Osteocyte (in vitro differentiated cells): ENCODE measurements at regions not wholly inside any gene's neighbourhood (a gene's known extent, or its start where the extent isn't known, plus 50 kb on each side); places are given as distances from the start of the nearest gene placed in this dataset.

Experiments
- DNase-seq: peaks from one replicate; pipeline ENCODE4 v3.0.0; 2021; ENCODE audit warnings: mixed read lengths; ENCODE audit not compliant: unreplicated experiment; ENCODE audit errors: extremely low spot score
- H3K27ac Mint-ChIP-seq: one replicate; pipeline ENCODE4 v1.8.0; 2021; ENCODE audit warnings: mild to moderate bottlenecking, mixed read lengths; ENCODE audit not compliant: unreplicated experiment
- H3K27me3 Mint-ChIP-seq: one replicate; pipeline ENCODE4 v1.8.0; 2021; ENCODE audit warnings: mixed read lengths; ENCODE audit not compliant: unreplicated experiment
- H3K36me3 Mint-ChIP-seq: one replicate; pipeline ENCODE4 v1.8.0; 2021; ENCODE audit warnings: mixed read lengths; ENCODE audit not compliant: unreplicated experiment
- H3K4me1 Mint-ChIP-seq: one replicate; pipeline ENCODE4 v1.8.0; 2021; ENCODE audit warnings: mixed read lengths; ENCODE audit not compliant: unreplicated experiment
- H3K4me3 Mint-ChIP-seq: one replicate; pipeline ENCODE4 v1.8.0; 2021; ENCODE audit warnings: mild to moderate bottlenecking, moderate library complexity, mixed read lengths; ENCODE audit not compliant: unreplicated experiment
- H3K9me3 Mint-ChIP-seq: one replicate; pipeline ENCODE4 v1.8.0; 2021; ENCODE audit warnings: mixed read lengths; ENCODE audit not compliant: unreplicated experiment
- TF ChIP-seq, protein P1 (sequence below): fragments of 200-600 bp; sonication (generic); IDR thresholded peaks from 2 replicates; pipeline ENCODE4 v1.5.0; 2021; ENCODE audit warnings: antibody characterized with exemption, mild to moderate bottlenecking, moderate library complexity

DNA sequence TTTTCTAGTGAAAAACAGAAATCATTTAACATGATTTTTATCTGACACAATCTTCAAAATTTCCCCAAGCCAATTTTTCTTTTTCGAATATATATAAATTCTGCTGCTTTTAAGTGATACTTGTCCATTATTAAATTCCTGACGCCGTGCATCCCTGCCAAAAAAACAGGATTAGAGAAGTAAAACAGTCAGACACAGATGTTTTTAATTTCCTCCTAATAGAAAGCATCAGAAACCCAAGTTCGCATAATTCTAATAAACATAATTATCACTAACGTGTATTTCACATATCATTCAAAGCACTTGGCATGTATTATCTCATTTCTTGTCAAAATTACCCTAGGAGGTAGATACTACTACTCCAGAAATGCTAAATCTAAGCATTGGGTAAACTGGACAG lies 179.5 kb downstream of the ZFP64 start:
- no peak overlapping the region for H3K4me3 Mint-ChIP-seq
- peaks cover 3% of the 10 kb centered on the region for H3K4me1 Mint-ChIP-seq
- peaks cover 4% of the 10 kb centered on the region for H3K9me3 Mint-ChIP-seq
- no peak overlapping the region for H3K27ac Mint-ChIP-seq
- no peak for DNase-seq
- TF ChIP-seq, protein P1, sequence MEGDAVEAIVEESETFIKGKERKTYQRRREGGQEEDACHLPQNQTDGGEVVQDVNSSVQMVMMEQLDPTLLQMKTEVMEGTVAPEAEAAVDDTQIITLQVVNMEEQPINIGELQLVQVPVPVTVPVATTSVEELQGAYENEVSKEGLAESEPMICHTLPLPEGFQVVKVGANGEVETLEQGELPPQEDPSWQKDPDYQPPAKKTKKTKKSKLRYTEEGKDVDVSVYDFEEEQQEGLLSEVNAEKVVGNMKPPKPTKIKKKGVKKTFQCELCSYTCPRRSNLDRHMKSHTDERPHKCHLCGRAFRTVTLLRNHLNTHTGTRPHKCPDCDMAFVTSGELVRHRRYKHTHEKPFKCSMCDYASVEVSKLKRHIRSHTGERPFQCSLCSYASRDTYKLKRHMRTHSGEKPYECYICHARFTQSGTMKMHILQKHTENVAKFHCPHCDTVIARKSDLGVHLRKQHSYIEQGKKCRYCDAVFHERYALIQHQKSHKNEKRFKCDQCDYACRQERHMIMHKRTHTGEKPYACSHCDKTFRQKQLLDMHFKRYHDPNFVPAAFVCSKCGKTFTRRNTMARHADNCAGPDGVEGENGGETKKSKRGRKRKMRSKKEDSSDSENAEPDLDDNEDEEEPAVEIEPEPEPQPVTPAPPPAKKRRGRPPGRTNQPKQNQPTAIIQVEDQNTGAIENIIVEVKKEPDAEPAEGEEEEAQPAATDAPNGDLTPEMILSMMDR = no peak
- H3K36me3 Mint-ChIP-seq = peaks cover 3% of the 10 kb centered on the region
- no peaks in the 10 kb centered on the region for H3K27me3 Mint-ChIP-seq

DNA sequence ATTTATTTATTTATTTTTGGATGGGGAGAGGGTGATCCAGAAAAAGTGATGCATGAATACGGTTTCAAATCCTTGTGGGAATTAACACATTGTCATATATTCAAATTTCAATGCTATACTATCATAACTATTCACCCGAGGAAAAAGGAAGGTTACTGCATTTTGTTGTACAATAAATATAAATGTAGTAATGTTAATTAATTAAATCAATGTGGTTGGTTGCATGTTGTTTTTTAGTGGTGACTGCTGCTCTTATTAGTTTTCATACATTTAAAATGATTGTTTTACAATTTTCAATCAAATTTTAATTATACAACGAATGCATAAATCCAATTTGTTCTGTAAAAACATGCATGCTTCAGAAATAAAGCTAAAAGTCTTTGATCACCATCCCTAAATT lies 180.5 kb downstream of the ZFP64 start:
- peaks cover 4% of the 10 kb centered on the region for H3K9me3 Mint-ChIP-seq
- no peak overlapping the region for H3K27ac Mint-ChIP-seq
- no peaks in the 10 kb centered on the region for H3K27me3 Mint-ChIP-seq
- DNase-seq = no peak
- TF ChIP-seq, protein P1 = no peak
- peaks cover 3% of the 10 kb centered on the region for H3K4me1 Mint-ChIP-seq
- peaks cover 5% of the 10 kb centered on the region for H3K36me3 Mint-ChIP-seq
- H3K4me3 Mint-ChIP-seq = no peak overlapping the region

DNA sequence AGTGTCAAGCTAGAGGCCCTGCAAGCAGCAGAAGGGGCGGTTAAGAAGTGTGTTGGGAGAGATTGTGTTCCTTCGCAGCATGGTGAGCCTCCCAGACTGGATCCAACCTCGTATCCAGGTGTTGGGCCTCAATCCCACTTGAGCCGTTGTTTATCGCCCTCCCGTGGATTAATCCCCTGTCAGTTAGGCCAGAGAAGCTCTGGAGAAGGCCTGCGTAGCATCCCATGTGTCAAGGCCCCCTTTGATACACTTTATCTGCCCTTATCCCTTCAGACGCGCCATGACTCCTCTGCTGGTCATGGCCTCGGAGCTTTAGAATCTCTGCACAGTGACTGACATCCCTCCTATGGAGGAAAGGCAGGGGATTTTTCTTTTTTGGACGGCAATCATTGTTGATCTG lies 181.0 kb downstream of the ZFP64 start:
- no peak for DNase-seq
- Mint-ChIP-seq H3K36me3 (peaks cover 5% of the 10 kb centered on the region), H3K4me1 (peaks cover 4% of the 10 kb centered on the region), H3K9me3 (peaks cover 4% of the 10 kb centered on the region), H3K27ac (no peak overlapping the region), H3K4me3 (no peak overlapping the region), H3K27me3 (no peaks in the 10 kb centered on the region)
- TF ChIP-seq, protein P1 = no peak

DNA sequence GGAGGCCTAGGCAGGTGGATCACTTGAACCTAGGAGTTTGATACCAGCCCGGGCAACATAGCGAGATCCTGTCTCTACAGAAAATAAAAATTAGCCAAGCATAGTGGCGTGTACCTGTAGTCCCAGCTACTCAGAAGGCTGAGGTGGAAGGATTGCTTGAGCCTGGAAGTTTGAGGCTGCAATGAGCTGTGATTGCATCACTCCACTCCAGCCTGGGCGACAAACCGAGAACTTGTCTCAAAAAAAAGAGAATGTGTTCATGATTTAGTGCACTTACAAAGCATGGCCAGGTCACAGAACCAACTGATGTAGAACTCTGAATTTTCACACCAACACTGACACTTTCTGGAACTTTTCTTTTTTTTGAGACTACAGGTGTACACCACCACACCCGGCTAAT lies 182.7 kb downstream of the ZFP64 start:
- TF ChIP-seq, protein P1 = no peak
- Mint-ChIP-seq H3K4me1 (peaks cover 12% of the 10 kb centered on the region), H3K27me3 (no peaks in the 10 kb centered on the region), H3K4me3 (no peak overlapping the region), H3K27ac (no peak overlapping the region), H3K36me3 (peaks cover 5% of the 10 kb centered on the region), H3K9me3 (peaks cover 4% of the 10 kb centered on the region)
- DNase-seq = no peak

DNA sequence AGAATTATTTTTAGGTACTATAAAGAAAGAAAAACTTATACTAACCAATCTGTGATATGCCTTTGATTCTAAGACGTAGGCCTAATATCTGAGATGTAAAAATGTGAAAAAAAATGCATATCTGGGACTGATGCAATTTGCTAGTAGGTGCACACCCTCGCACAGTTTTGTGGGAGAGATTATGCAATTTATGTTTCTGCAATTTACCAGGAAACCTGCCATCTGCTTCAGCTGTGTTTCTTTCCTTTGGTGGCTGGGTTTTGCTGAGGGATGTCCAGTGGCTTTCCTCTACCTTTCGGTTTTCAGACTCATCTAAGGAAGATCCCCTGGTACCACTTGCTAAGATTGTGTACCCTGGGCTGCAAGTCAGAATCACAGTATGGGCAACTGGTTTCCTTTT lies 186.9 kb downstream of the ZFP64 start:
- DNase-seq = no peak
- Mint-ChIP-seq H3K36me3 (peaks cover 1% of the 10 kb centered on the region), H3K4me3 (no peak overlapping the region), H3K27me3 (no peaks in the 10 kb centered on the region), H3K4me1 (peaks cover 27% of the 10 kb centered on the region), H3K27ac (no peak overlapping the region), H3K9me3 (no peaks in the 10 kb centered on the region)
- TF ChIP-seq, protein P1 = no peak
